ENCODE measurements at regions not wholly inside any gene's neighbourhood (a gene's known extent, or its start where the extent isn't known, plus 50 kb on each side); places are given as distances from the start of the nearest gene placed in this dataset.

- TF ChIP-seq ELK4 (IDR thresholded peaks at IDR 0.05; ENCODE audit: borderline replicate concordance, low read depth, low read length) (no peak), ZNF274 (IDR thresholded peaks at IDR 0.05; ENCODE audit: low read length) (no peak), ZNF274 (tag by site-specific recombination; IDR thresholded peaks at IDR 0.05; ENCODE audit: borderline replicate concordance) (no peak), ZNF660 (tag by site-specific recombination; IDR thresholded peaks at IDR 0.05) (no peak), ZBTB11 (tag by site-specific recombination; conservative IDR thresholded peaks at IDR 0.05; ENCODE audit: low read depth) (no peak), PBX3 (CRISPR knock-in tag; IDR thresholded peaks at IDR 0.05) (no peak), CTCF (tag by site-specific recombination; IDR thresholded peaks at IDR 0.05) (no peak), ZBTB44 (tag by site-specific recombination; IDR thresholded peaks at IDR 0.05) (no peak), OVOL3 (tag by site-specific recombination; IDR thresholded peaks at IDR 0.05) (no peak), ZNF639 (tag by site-specific recombination; IDR thresholded peaks at IDR 0.05) (no peak), ZNF132 (tag by site-specific recombination; IDR thresholded peaks at IDR 0.05; ENCODE audit: borderline replicate concordance) (no peak)
Measured at GRCh38 chr10:24046060-24046459, 162.9 kb upstream of the KIAA1217 start.

Data from HEK293 (cell line).